MCF 10A (cell line): ENCODE measurements at regions not wholly inside any gene's neighbourhood (a gene's known extent, or its start where the extent isn't known, plus 50 kb on each side); places are given as distances from the start of the nearest gene placed in this dataset.

Experiments
- BruUV-seq: library from RNA; stranded (reverse); fragments of 400-500 nt; replicated peaks from 2 replicates; lab custom pipeline; 2021; lab: Mats Ljungman, UMichigan
- CTCF ChIA-PET: fragments of 300-600 bp; sonication (Branson Sonifier 250); formaldehyde crosslinking; extraction: SDS; loops from one replicate; lab custom pipeline; 2021; ENCODE audit warnings: antibody characterized with exemption, inconsistent platforms; lab: Yijun Ruan, JAX
- POLR2A ChIA-PET: fragments of 300-600, 350-650 bp; sonication (Branson Sonifier 250); formaldehyde crosslinking; extraction: SDS; loops from one replicate; lab custom pipeline; 2020; ENCODE audit warnings: antibody characterized with exemption, inconsistent platforms; lab: Yijun Ruan, JAX
- DNase-seq: peaks from one replicate; pipeline ENCODE4 v3.0.0-alpha.2; 2018; ENCODE audit not compliant: unreplicated experiment
- H3K27ac Mint-ChIP-seq: one replicate; pipeline ENCODE4 v1.8.0; 2022; ENCODE audit warnings: mild to moderate bottlenecking, low read depth, mixed read lengths; ENCODE audit not compliant: unreplicated experiment
- H3K27me3 Mint-ChIP-seq: one replicate; pipeline ENCODE4 v1.8.0; 2022; ENCODE audit warnings: mixed read lengths; ENCODE audit not compliant: insufficient read depth, unreplicated experiment
- H3K36me3 Mint-ChIP-seq: one replicate; pipeline ENCODE4 v1.8.0; 2022; ENCODE audit warnings: mild to moderate bottlenecking, moderate library complexity, mixed read lengths; ENCODE audit not compliant: insufficient read depth, unreplicated experiment
- H3K4me1 Mint-ChIP-seq: one replicate; pipeline ENCODE4 v1.8.0; 2022; ENCODE audit warnings: mixed read lengths; ENCODE audit not compliant: insufficient read depth, unreplicated experiment
- H3K4me3 Mint-ChIP-seq: one replicate; pipeline ENCODE4 v1.8.0; 2022; ENCODE audit warnings: mild to moderate bottlenecking, moderate library complexity, mixed read lengths; ENCODE audit not compliant: unreplicated experiment
- H3K9me3 Mint-ChIP-seq: one replicate; pipeline ENCODE4 v1.8.0; 2022; ENCODE audit warnings: mixed read lengths; ENCODE audit not compliant: unreplicated experiment
- intact Hi-C: fragments of 100-400 bp; cut with micrococcal nuclease; formaldehyde crosslinking; loops from 2 replicates; pipeline ENCODE4 v1.14.1; 2022
- TF ChIP-seq, protein P1 (sequence below): fragments of 200-600 bp; IDR thresholded peaks from one replicate; pipeline ENCODE4 v1.8.0; 2022; ENCODE audit warnings: antibody characterized with exemption, mild to moderate bottlenecking; ENCODE audit not compliant: unreplicated experiment

DNA sequence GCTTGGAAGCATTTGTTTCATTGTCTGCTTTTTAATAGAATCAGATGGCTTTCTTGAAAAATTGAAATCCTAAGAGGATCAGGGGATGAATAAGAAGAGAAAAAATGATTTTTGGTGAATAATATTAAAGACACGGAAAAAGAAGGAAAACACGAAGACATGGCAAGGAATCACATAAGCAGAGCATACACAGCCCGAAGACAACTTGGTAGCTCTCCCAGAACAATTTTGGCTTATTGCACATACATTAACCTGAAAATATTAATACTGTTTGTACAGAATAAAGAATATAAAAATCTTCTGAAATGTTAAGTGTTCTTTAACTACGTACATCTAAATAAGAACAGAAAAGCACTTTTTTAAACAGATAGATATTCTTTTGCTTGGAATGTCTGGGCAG, 150.0 kb downstream of the SHOX2 start:
- Mint-ChIP-seq H3K27me3 (no peaks in the 10 kb centered on the region), H3K36me3 (no peaks in the 10 kb centered on the region), H3K4me3 (no peak overlapping the region), H3K4me1 (no peaks in the 10 kb centered on the region), H3K9me3 (no peaks in the 10 kb centered on the region), H3K27ac (no peak overlapping the region)
- no peak for DNase-seq
- TF ChIP-seq, protein P1, sequence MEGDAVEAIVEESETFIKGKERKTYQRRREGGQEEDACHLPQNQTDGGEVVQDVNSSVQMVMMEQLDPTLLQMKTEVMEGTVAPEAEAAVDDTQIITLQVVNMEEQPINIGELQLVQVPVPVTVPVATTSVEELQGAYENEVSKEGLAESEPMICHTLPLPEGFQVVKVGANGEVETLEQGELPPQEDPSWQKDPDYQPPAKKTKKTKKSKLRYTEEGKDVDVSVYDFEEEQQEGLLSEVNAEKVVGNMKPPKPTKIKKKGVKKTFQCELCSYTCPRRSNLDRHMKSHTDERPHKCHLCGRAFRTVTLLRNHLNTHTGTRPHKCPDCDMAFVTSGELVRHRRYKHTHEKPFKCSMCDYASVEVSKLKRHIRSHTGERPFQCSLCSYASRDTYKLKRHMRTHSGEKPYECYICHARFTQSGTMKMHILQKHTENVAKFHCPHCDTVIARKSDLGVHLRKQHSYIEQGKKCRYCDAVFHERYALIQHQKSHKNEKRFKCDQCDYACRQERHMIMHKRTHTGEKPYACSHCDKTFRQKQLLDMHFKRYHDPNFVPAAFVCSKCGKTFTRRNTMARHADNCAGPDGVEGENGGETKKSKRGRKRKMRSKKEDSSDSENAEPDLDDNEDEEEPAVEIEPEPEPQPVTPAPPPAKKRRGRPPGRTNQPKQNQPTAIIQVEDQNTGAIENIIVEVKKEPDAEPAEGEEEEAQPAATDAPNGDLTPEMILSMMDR = no peak
- ChIA-PET CTCF (interaction anchor here (1.5 to 1.6 kb wide), 2 partner anchors 11 to 15 kb away, joined by 3 to 5 read pairs; no protein-coding TSS in a partner anchor), POLR2A (no interaction called here)
- intact Hi-C loops = no loop called here
- BruUV-seq = no TSS peak

DNA sequence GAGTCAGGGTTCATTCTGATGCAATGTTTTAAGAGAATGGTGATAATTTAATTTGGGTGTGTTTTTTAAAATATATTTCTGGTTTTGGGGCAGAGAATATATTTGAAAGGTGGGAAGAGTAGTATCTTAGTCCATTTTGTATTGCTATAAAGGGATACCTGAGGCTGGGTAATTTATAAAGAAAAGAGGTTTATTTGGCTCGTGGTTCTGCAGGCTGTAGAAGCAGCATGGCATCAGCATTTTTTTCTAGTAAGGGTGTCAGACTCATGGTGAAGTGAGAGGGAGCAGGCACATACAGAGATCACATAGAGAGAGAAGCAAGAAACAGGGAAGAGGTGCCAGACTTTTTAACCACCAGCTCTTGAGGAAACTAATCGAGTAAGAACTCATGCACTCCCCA, 152.7 kb downstream of the SHOX2 start:
- no peaks in the 10 kb centered on the region for H3K9me3 Mint-ChIP-seq
- H3K36me3 Mint-ChIP-seq = no peaks in the 10 kb centered on the region
- ChIA-PET POLR2A (no interaction called here), CTCF (interaction anchor here (0.6 kb wide), 1 partner anchor 346 kb away, joined by 5 read pairs; no protein-coding TSS in a partner anchor)
- intact Hi-C loops = no loop called here
- TF ChIP-seq, protein P1 = no peak
- BruUV-seq = no TSS peak
- H3K4me1 Mint-ChIP-seq = no peaks in the 10 kb centered on the region
- no peak overlapping the region for H3K4me3 Mint-ChIP-seq
- no peak overlapping the region for H3K27ac Mint-ChIP-seq
- no peaks in the 10 kb centered on the region for H3K27me3 Mint-ChIP-seq
- no peak for DNase-seq

DNA sequence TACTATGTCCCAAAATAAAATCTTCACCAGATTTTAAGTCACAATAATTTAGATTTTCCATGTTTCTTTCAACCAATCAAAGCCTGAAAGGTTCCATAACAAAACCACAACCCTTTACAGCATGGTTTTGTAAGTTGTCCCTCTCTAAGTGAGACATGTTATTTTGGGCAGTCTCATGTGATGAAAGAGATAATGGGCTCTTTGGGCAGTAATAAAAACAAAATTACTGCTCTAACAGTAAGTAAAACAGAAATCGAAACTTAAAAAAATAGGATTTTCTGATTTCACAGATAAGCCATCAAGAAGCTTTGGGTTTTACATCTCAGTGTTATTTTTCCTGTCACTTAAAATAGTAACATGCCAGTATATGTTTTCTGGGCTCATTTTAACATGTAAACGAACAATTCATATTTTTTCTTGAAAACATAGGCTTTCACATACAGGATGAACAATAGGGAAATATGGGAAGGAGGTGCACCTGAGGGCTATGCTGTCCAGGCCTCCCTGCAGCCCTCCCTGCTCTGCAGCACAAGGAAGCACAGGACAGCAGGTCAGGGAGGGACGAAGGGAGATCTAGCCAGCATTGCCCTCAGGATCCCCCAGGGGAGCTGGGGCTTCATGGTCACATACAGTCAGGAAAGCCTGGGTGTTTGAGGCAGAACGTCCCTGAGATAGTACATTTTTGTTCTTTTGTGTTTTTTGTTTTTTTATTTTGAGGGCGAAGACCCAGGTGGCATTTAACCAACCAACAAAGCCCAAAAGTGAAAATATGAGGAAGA, 157.4 kb downstream of the SHOX2 start:
- ChIA-PET POLR2A (no interaction called here), CTCF (no interaction called here)
- no TSS peak for BruUV-seq
- Mint-ChIP-seq H3K36me3 (no peaks in the 10 kb centered on the region), H3K9me3 (no peaks in the 10 kb centered on the region), H3K4me1 (no peaks in the 10 kb centered on the region), H3K27ac (no peak overlapping the region), H3K27me3 (no peaks in the 10 kb centered on the region), H3K4me3 (no peak overlapping the region)
- TF ChIP-seq, protein P1 = no peak
- intact Hi-C loops = no loop called here
- DNase-seq = no peak

DNA sequence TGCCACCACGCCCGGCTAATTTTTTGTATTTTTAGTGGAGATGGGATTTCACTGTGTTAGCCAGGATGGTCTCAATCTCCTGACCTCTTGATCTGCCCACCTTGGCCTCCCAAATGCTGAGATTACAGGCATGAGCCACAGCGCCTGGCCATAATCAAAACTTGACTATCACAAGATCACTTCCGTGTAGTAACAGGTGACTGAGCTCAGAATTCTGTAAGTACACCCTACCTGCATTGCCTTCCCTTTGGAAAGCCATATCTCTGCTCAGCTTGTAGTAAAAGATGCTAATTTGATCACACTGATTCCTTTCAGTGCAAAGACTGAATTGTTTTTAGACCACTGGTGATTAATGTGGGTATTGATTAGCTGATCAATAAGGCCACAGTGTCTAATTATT, 167.1 kb downstream of the SHOX2 start:
- H3K4me1 Mint-ChIP-seq = no peaks in the 10 kb centered on the region
- no TSS peak for BruUV-seq
- no peaks in the 10 kb centered on the region for H3K36me3 Mint-ChIP-seq
- intact Hi-C loops = no loop called here
- no peaks in the 10 kb centered on the region for H3K27me3 Mint-ChIP-seq
- no peak for DNase-seq
- TF ChIP-seq, protein P1 = no peak
- ChIA-PET POLR2A (no interaction called here), CTCF (interaction anchor here (0.5 kb wide), 1 partner anchor 376 kb away, joined by 4 read pairs; no protein-coding TSS in a partner anchor)
- no peaks in the 10 kb centered on the region for H3K9me3 Mint-ChIP-seq
- H3K4me3 Mint-ChIP-seq = no peak overlapping the region
- H3K27ac Mint-ChIP-seq = no peak overlapping the region
